Heart left ventricle (tissue), 13 donors: ENCODE measurements at regions not wholly inside any gene's neighbourhood (a gene's known extent, or its start where the extent isn't known, plus 50 kb on each side); places are given as distances from the start of the nearest gene placed in this dataset.

ENCODE experiments used
- CTCF ChIP-seq, 12 donors: fragments of 200-600 bp; sonication (generic) in 4 of 12; IDR thresholded peaks; one replicate each; pipeline versions ENCODE4 v1.5.0 to v1.8.0; 2018 to 2022; ENCODE audit warnings: antibody characterized with exemption in 12 of 12, mild to moderate bottlenecking in 5 of 12
- POLR2A ChIP-seq, 2 donors: fragments of 450-650 bp; IDR thresholded peaks; one replicate each; pipeline ENCODE4 v1.6.1; 2017; ENCODE audit warnings: antibody characterized with exemption in 2 of 2, mild to moderate bottlenecking in 2 of 2, moderate library complexity in 2 of 2
- donor health status: ischemic (EF 13 %, LVEDD 7.1; RV severe dilation, severe dysfunction).
- donor health status: DM: no; HTN: yes; CAD: no.
- donor health status: DM: no; HTN: no; CAD: no.
- donor health status: ischemic (EF 25% LVEDD 6.9; RV normal size, moderate dysfunction).
- donor health status: ischemic (EF 25% LVEDD 5.7; RV mildly dilated, moderate dysfunction).
- donor health status: ischemic (EF 35%, LVEDD 5.7; RV mildly dilated, moderate dysfunction).
- donor health status: nonischemic (EF 11% LVEDD 7.7; RV severe dilation, severe dysfunction).
- donor health status: DM: yes; HTN: yes; CAD: no.
- donor health status: PGD.
- donor health status: ischemic (EF 29% LVEDD 5.4; RV normal size, mild dysfunction).
- donor health status: nonischemic (EF 23%, LVEDD 6.1; RV moderate dilation, normal function).

GRCh38 chr16:59604354-59604753 is 870.2 kb upstream of the GOT2 start:
- no peak for TF ChIP-seq CTCF (IDR thresholded peaks at IDR 0.05)
- no peak for TF ChIP-seq POLR2A (IDR thresholded peaks at IDR 0.05)
